Activated CD4-positive, alpha-beta memory T cell treated with anti-CD3 and anti-CD28 coated beads for 36 hours (primary cell): ENCODE measurements at regions not wholly inside any gene's neighbourhood (a gene's known extent, or its start where the extent isn't known, plus 50 kb on each side); places are given as distances from the start of the nearest gene placed in this dataset.

Experiments used
- CTCF ChIA-PET: fragments of 350-600 bp; sonication (Branson Sonifier 250); formaldehyde crosslinking; loops from one replicate; lab custom pipeline; 2021; ENCODE audit warnings: antibody characterized with exemption, inconsistent platforms; lab: Charles Lee
- POLR2A ChIA-PET: fragments of 350-600 bp; sonication (Branson Sonifier 250); formaldehyde crosslinking; loops from one replicate; lab custom pipeline; 2021; ENCODE audit warnings: antibody characterized with exemption; lab: Charles Lee
- DNase-seq: peaks from one replicate; pipeline ENCODE4 v3.0.0-alpha.2; 2020
- H3K27ac Mint-ChIP-seq: one replicate; pipeline ENCODE4 v1.8.0; 2021; ENCODE audit warnings: mixed read lengths
- H3K27me3 Mint-ChIP-seq: one replicate; pipeline ENCODE4 v1.8.0; 2021; ENCODE audit warnings: mixed read lengths
- H3K36me3 Mint-ChIP-seq: one replicate; pipeline ENCODE4 v1.8.0; 2021; ENCODE audit warnings: mixed read lengths
- H3K4me1 Mint-ChIP-seq: one replicate; pipeline ENCODE4 v1.8.0; 2021; ENCODE audit warnings: low read depth, mixed read lengths
- H3K4me3 Mint-ChIP-seq: one replicate; pipeline ENCODE4 v1.8.0; 2021; ENCODE audit warnings: mild to moderate bottlenecking, mixed read lengths
- H3K9me3 Mint-ChIP-seq: one replicate; pipeline ENCODE4 v1.8.0; 2021; ENCODE audit warnings: mixed read lengths
- intact Hi-C: fragments of 100-400 bp; cut with micrococcal nuclease; formaldehyde crosslinking; loops from one replicate; pipeline ENCODE4 v1.15.1; 2023

DNA sequence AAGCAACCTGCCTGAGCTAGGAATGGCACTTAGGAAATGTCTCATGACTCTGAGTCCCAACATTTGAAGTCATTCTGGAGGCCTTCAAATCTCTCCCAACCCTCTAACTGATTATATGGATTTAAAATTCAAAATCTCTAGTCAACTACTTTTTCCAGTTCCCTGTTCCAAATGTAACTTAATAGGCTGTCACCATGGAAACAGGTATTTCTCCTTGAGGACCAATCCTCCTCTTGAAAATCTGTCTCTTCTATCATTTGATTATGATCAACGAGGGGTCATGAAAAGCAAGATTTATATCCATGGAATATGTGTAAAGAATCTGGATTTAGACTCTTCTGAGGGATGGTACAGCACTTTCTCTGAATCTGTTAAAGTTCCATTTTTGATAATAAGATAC, 127.3 kb upstream of the DTNBP1 start:
- intact Hi-C loops: no loop called here
- Mint-ChIP-seq H3K9me3 (no peaks in the 10 kb centered on the region), H3K27me3 (peaks cover 9% of the 10 kb centered on the region), H3K4me3 (no peak overlapping the region), H3K27ac (no peak overlapping the region), H3K36me3 (peaks cover 1% of the 10 kb centered on the region), H3K4me1 (no peaks in the 10 kb centered on the region)
- POLR2A ChIA-PET: no interaction called here
- DNase-seq: no peak
- CTCF ChIA-PET: interaction anchor here (1.1 kb wide), 1 partner anchor 99 kb away, joined by 4 read pairs; no protein-coding TSS in a partner anchor

GRCh38 chr6:15786846-15787245, 124.0 kb upstream of the DTNBP1 start:
- no peak overlapping the region for H3K27ac Mint-ChIP-seq
- no peak for DNase-seq
- H3K9me3 Mint-ChIP-seq: no peaks in the 10 kb centered on the region
- ChIA-PET CTCF (no interaction called here), POLR2A (no interaction called here)
- no peaks in the 10 kb centered on the region for H3K4me1 Mint-ChIP-seq
- intact Hi-C loops: no loop called here
- peaks cover 1% of the 10 kb centered on the region for H3K36me3 Mint-ChIP-seq
- peaks cover 7% of the 10 kb centered on the region for H3K27me3 Mint-ChIP-seq
- H3K4me3 Mint-ChIP-seq: no peak overlapping the region

- CTCF ChIA-PET: interaction anchor here (0.8 kb wide), 1 partner anchor 92 kb away, joined by 3 read pairs; no protein-coding TSS in a partner anchor
- Mint-ChIP-seq H3K4me1 (peaks cover 19% of the 10 kb centered on the region), H3K27ac (no peak overlapping the region), H3K9me3 (no peaks in the 10 kb centered on the region), H3K27me3 (peaks cover 3% of the 10 kb centered on the region), H3K36me3 (peaks cover 1% of the 10 kb centered on the region), H3K4me3 (no peak overlapping the region)
- intact Hi-C loops: no loop called here
- DNase-seq: no peak
- POLR2A ChIA-PET: no interaction called here
Measured at GRCh38 chr6:15783484-15783883, 120.7 kb upstream of the DTNBP1 start.

DNA sequence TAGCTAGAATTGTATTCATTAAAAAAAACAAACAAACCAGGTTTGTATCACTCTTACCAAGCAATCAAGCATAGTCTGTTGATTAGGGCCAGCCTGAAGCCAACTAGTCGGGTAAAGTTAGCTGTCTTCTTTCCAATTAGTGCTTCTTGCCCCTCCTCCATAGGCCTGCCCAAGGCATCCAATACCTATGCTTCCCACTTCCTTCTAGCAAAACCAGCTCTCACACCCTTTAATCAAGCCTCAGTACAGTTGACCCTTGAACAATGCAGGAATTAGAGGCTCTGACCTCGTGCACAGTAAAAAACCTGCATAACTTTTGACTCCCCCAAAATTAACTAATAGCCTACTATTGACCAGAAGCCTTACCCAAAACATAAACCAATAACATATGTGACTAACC, 119.1 kb upstream of the DTNBP1 start:
- intact Hi-C loops: no loop called here
- H3K9me3 Mint-ChIP-seq: no peaks in the 10 kb centered on the region
- H3K36me3 Mint-ChIP-seq: no peaks in the 10 kb centered on the region
- no peak overlapping the region for H3K27ac Mint-ChIP-seq
- POLR2A ChIA-PET: no interaction called here
- no peak overlapping the region for H3K4me3 Mint-ChIP-seq
- peaks cover 1% of the 10 kb centered on the region for H3K27me3 Mint-ChIP-seq
- CTCF ChIA-PET: interaction anchor here (1.4 to 1.5 kb wide), 2 partner anchors 12 to 91 kb away, joined by 3 to 4 read pairs; no protein-coding TSS in a partner anchor
- H3K4me1 Mint-ChIP-seq: peaks cover 35% of the 10 kb centered on the region
- no peak for DNase-seq

GRCh38 chr6:15781333-15781732, 118.5 kb upstream of the DTNBP1 start:
- DNase-seq: no peak
- Mint-ChIP-seq H3K27me3 (peaks cover 1% of the 10 kb centered on the region), H3K4me3 (no peak overlapping the region), H3K9me3 (no peaks in the 10 kb centered on the region), H3K36me3 (no peaks in the 10 kb centered on the region), H3K27ac (no peak overlapping the region), H3K4me1 (peaks cover 39% of the 10 kb centered on the region)
- POLR2A ChIA-PET: no interaction called here
- intact Hi-C loops: no loop called here
- CTCF ChIA-PET: interaction anchor here (0.8 to 1.5 kb wide), 4 partner anchors 12 to 402 kb away, joined by 3 to 4 read pairs (median 4); no protein-coding TSS in a partner anchor

DNA sequence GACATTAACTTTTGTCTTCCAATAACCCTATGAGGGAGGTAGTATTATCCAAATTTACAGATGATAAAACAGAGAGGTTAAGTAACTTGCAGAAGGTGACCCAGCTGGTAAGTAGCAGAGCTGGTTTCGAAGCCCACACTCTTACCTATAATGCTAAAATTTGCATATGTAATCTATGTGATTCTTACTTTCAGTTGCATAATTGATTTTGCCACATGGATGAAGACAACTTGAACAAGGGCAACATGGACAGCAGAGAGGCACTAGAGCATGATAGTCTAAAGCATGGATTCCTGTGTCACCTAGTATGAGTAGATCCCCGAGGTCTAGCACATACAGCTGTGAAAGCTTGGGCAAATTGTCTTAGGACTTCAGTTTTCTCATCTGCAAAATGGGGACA, 117.6 kb upstream of the DTNBP1 start:
- Mint-ChIP-seq H3K4me1 (peaks cover 48% of the 10 kb centered on the region), H3K27ac (no peak overlapping the region), H3K4me3 (no peak overlapping the region), H3K9me3 (no peaks in the 10 kb centered on the region), H3K36me3 (no peaks in the 10 kb centered on the region), H3K27me3 (no peaks in the 10 kb centered on the region)
- ChIA-PET CTCF (interaction anchor here (1.3 to 1.5 kb wide), 3 partner anchors 13 to 403 kb away, joined by 3 to 4 read pairs (median 4); no protein-coding TSS in a partner anchor), POLR2A (no interaction called here)
- intact Hi-C loops: no loop called here
- no peak for DNase-seq

- intact Hi-C loops: loop anchor here (5.0 to 10.0 kb wide), 2 partner anchors 403 to 915 kb away; no protein-coding TSS in a partner anchor
- ChIA-PET POLR2A (no interaction called here), CTCF (no interaction called here)
- Mint-ChIP-seq H3K4me3 (no peak overlapping the region), H3K9me3 (no peaks in the 10 kb centered on the region), H3K4me1 (peaks cover 52% of the 10 kb centered on the region), H3K36me3 (no peaks in the 10 kb centered on the region), H3K27me3 (no peaks in the 10 kb centered on the region), H3K27ac (no peak overlapping the region)
- DNase-seq: no peak
Measured at GRCh38 chr6:15779726-15780125, 116.9 kb upstream of the DTNBP1 start.

DNA sequence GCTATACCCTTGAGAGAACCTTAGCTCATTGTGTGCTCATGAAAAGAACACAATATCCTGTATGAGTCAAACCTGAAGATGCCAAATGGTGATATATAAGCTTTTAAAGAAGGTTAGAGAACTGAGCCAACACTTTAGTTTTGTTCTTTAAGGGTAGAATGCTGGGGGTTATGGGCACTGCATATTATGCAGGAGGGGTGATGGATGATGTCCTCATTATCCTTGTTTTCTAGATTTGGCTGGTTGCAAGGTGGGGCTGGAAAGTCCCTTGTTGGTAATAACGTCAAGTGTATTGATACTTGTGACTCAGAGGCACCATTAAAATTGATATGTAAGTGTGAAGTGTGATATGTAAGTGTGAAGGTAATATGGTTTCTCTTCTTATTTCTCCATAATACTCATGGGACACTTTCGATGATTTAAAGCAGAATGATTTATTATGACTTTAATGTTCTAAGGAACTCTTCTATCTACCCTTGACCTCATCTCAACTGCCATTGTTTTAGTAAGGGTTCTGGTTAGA, 113.7 kb upstream of the DTNBP1 start:
- ChIA-PET POLR2A (interaction anchor here (0.7 to 2.2 kb wide), 5 partner anchors 41 to 354 kb away, joined by 3 to 12 read pairs (median 4); no protein-coding TSS in a partner anchor), CTCF (interaction anchor here (0.9 to 3.6 kb wide), 6 partner anchors 41 to 361 kb away, joined by 3 to 14 read pairs (median 6); partner anchors contain the start of gene MYLIP)
- H3K27ac Mint-ChIP-seq: peak overlapping the region; percentile 88
- peaks cover 68% of the 10 kb centered on the region for H3K4me1 Mint-ChIP-seq
- DNase-seq: peak; percentile 71
- no peaks in the 10 kb centered on the region for H3K9me3 Mint-ChIP-seq
- peaks cover 3% of the 10 kb centered on the region for H3K27me3 Mint-ChIP-seq
- intact Hi-C loops: loop anchor here (1.0 to 10.0 kb wide), 9 partner anchors 41 to 918 kb away; no protein-coding TSS in a partner anchor
- no peaks in the 10 kb centered on the region for H3K36me3 Mint-ChIP-seq
- no peak overlapping the region for H3K4me3 Mint-ChIP-seq

DNA sequence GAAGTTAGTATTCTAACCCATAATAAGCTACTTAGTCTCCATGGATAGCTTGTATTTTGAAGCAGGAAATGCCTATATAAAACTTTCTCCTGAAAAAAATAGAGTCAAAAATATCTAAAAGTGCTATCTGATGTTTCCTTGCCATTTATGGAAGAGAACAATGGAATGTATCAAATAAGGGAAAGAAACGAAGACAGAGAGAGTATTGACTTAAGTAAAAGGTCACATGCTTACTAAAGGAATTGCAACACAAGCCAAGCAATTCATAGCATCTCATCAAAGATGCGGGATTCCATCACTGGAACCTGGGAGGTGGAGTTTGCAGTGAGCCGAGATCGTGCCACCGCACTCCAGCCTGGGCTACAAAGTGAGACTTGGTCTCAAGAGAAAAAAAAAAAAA, 112.9 kb upstream of the DTNBP1 start:
- DNase-seq: no peak
- intact Hi-C loops: loop anchor here (1.0 to 10.0 kb wide), 9 partner anchors 40 to 919 kb away; no protein-coding TSS in a partner anchor
- peak overlapping the region; percentile 88 for H3K27ac Mint-ChIP-seq
- peak overlapping the region; percentile 23 for H3K4me3 Mint-ChIP-seq
- H3K27me3 Mint-ChIP-seq: peaks cover 3% of the 10 kb centered on the region
- H3K9me3 Mint-ChIP-seq: no peaks in the 10 kb centered on the region
- no peaks in the 10 kb centered on the region for H3K36me3 Mint-ChIP-seq
- POLR2A ChIA-PET: interaction anchor here (0.7 to 2.2 kb wide), 5 partner anchors 40 to 355 kb away, joined by 3 to 12 read pairs (median 4); no protein-coding TSS in a partner anchor
- CTCF ChIA-PET: interaction anchor here (0.9 to 3.6 kb wide), 6 partner anchors 40 to 361 kb away, joined by 3 to 14 read pairs (median 6); partner anchors contain the start of gene MYLIP
- peaks cover 76% of the 10 kb centered on the region for H3K4me1 Mint-ChIP-seq

GRCh38 chr6:15775076-15775634, 112.3 kb upstream of the DTNBP1 start:
- no peaks in the 10 kb centered on the region for H3K36me3 Mint-ChIP-seq
- H3K4me1 Mint-ChIP-seq: peaks cover 77% of the 10 kb centered on the region
- H3K9me3 Mint-ChIP-seq: no peaks in the 10 kb centered on the region
- intact Hi-C loops: loop anchor here (5.0 to 10.0 kb wide), 2 partner anchors 407 to 920 kb away; no protein-coding TSS in a partner anchor
- ChIA-PET CTCF (interaction anchor here (3.6 kb wide), 1 partner anchor 84 kb away, joined by 14 read pairs; no protein-coding TSS in a partner anchor), POLR2A (no interaction called here)
- H3K4me3 Mint-ChIP-seq: peak overlapping the region; percentile 11
- DNase-seq: no peak
- peak overlapping the region; percentile 88 for H3K27ac Mint-ChIP-seq
- H3K27me3 Mint-ChIP-seq: peaks cover 3% of the 10 kb centered on the region

- Mint-ChIP-seq H3K36me3 (no peaks in the 10 kb centered on the region), H3K9me3 (no peaks in the 10 kb centered on the region), H3K27me3 (peaks cover 3% of the 10 kb centered on the region), H3K27ac (no peak overlapping the region), H3K4me1 (peaks cover 74% of the 10 kb centered on the region), H3K4me3 (no peak overlapping the region)
- no peak for DNase-seq
- ChIA-PET POLR2A (no interaction called here), CTCF (no interaction called here)
- intact Hi-C loops: loop anchor here (10.0 kb wide), 1 partner anchor 921 kb away; no protein-coding TSS in a partner anchor
Measured at GRCh38 chr6:15773806-15774410, 111.1 kb upstream of the DTNBP1 start.
